ENCODE measurements at regions not wholly inside any gene's neighbourhood (a gene's known extent, or its start where the extent isn't known, plus 50 kb on each side); places are given as distances from the start of the nearest gene placed in this dataset.

GRCh38 chr4:41385481-41385880 lies 128.8 kb downstream of the UCHL1 start:
- ATAC-seq (replicated peaks), result no peak
- Mint-ChIP-seq H3K36me3 (no peaks in the 10 kb centered on the region), H3K9me3 (peaks cover 0 to 1% of the 10 kb centered on the region in 2 donors), H3K27me3 (peaks cover 7 to 12% of the 10 kb centered on the region in 2 donors), H3K4me1 (peaks cover 7 to 11% of the 10 kb centered on the region in 2 donors), H3K27ac (no peak overlapping the region), H3K4me3 (no peak overlapping the region)
- DNase-seq, result no peak

- Mint-ChIP-seq H3K4me3 (no peak overlapping the region), H3K27ac (no peak overlapping the region), H3K9me3 (peaks cover 0 to 1% of the 10 kb centered on the region in 2 donors), H3K4me1 (peaks cover 6 to 9% of the 10 kb centered on the region in 2 donors), H3K27me3 (peaks cover 2 to 5% of the 10 kb centered on the region in 2 donors), H3K36me3 (no peaks in the 10 kb centered on the region)
- ATAC-seq (replicated peaks), result no peak
- no peak for DNase-seq
Measured at GRCh38 chr4:41388080-41388479, 131.4 kb downstream of the UCHL1 start.

- Mint-ChIP-seq H3K27me3 (peaks cover 0 to 4% of the 10 kb centered on the region in 2 donors), H3K9me3 (peaks cover 0 to 1% of the 10 kb centered on the region in 2 donors), H3K36me3 (no peaks in the 10 kb centered on the region), H3K4me1 (no peaks in the 10 kb centered on the region), H3K27ac (no peak overlapping the region), H3K4me3 (no peak overlapping the region)
- DNase-seq (no peak), ATAC-seq (replicated peaks) (no peak)
Measured at GRCh38 chr4:41389356-41389755, 132.6 kb downstream of the UCHL1 start.

GRCh38 chr4:41390661-41391060 lies 133.9 kb downstream of the UCHL1 start:
- Mint-ChIP-seq H3K36me3 (no peaks in the 10 kb centered on the region), H3K27ac (no peak overlapping the region), H3K9me3 (peaks cover 0 to 1% of the 10 kb centered on the region in 2 donors), H3K27me3 (peaks cover 0 to 3% of the 10 kb centered on the region in 2 donors), H3K4me3 (no peak overlapping the region), H3K4me1 (no peaks in the 10 kb centered on the region)
- ATAC-seq (replicated peaks) (no peak), DNase-seq (no peak)

- DNase-seq (no peak), ATAC-seq (replicated peaks) (no peak)
- H3K27me3 Mint-ChIP-seq, result peaks cover 0 to 7% of the 10 kb centered on the region in 2 donors
- H3K27ac Mint-ChIP-seq, result no peak overlapping the region
- no peaks in the 10 kb centered on the region for H3K4me1 Mint-ChIP-seq
- no peaks in the 10 kb centered on the region for H3K36me3 Mint-ChIP-seq
- no peak overlapping the region for H3K4me3 Mint-ChIP-seq
- H3K9me3 Mint-ChIP-seq, result peaks cover 0 to 1% of the 10 kb centered on the region in 2 donors
Measured at GRCh38 chr4:41391271-41391670, 134.5 kb downstream of the UCHL1 start.

GRCh38 chr4:41394481-41394894 lies 137.8 kb downstream of the UCHL1 start:
- H3K36me3 Mint-ChIP-seq, result no peaks in the 10 kb centered on the region
- ATAC-seq (replicated peaks) (no peak), DNase-seq (no peak)
- no peaks in the 10 kb centered on the region for H3K4me1 Mint-ChIP-seq
- H3K9me3 Mint-ChIP-seq, result peaks cover 0 to 1% of the 10 kb centered on the region in 2 donors
- no peak overlapping the region for H3K4me3 Mint-ChIP-seq
- H3K27me3 Mint-ChIP-seq, result peaks cover 0 to 7% of the 10 kb centered on the region in 2 donors
- H3K27ac Mint-ChIP-seq, result no peak overlapping the region

- DNase-seq (no peak), ATAC-seq (replicated peaks) (no peak)
- Mint-ChIP-seq H3K36me3 (no peaks in the 10 kb centered on the region), H3K27me3 (peaks cover 0 to 7% of the 10 kb centered on the region in 2 donors), H3K27ac (no peak overlapping the region), H3K9me3 (no peaks in the 10 kb centered on the region), H3K4me1 (no peaks in the 10 kb centered on the region), H3K4me3 (no peak overlapping the region)
Measured at GRCh38 chr4:41396214-41396613, 139.5 kb downstream of the UCHL1 start.

- H3K27ac Mint-ChIP-seq, result no peak overlapping the region
- no peak for ATAC-seq (replicated peaks)
- no peak overlapping the region for H3K4me3 Mint-ChIP-seq
- DNase-seq, result no peak
- no peaks in the 10 kb centered on the region for H3K9me3 Mint-ChIP-seq
- H3K27me3 Mint-ChIP-seq, result peaks cover 0 to 7% of the 10 kb centered on the region in 2 donors
- no peaks in the 10 kb centered on the region for H3K36me3 Mint-ChIP-seq
- H3K4me1 Mint-ChIP-seq, result no peaks in the 10 kb centered on the region
Measured at GRCh38 chr4:41396869-41397268, 140.1 kb downstream of the UCHL1 start.

- Mint-ChIP-seq H3K4me3 (no peak overlapping the region), H3K9me3 (peaks cover 2 to 3% of the 10 kb centered on the region in 2 donors), H3K36me3 (no peaks in the 10 kb centered on the region), H3K27ac (no peak overlapping the region), H3K27me3 (peaks cover 0 to 7% of the 10 kb centered on the region in 2 donors), H3K4me1 (no peaks in the 10 kb centered on the region)
- no peak for ATAC-seq (replicated peaks)
- DNase-seq, result no peak
Measured at GRCh38 chr4:41399231-41399630, 138.7 kb upstream of the LIMCH1 start.

GRCh38 chr4:41400296-41400695 lies 137.7 kb upstream of the LIMCH1 start:
- no peak for ATAC-seq (replicated peaks)
- H3K9me3 Mint-ChIP-seq, result peaks cover 2 to 3% of the 10 kb centered on the region in 2 donors
- H3K4me1 Mint-ChIP-seq, result no peaks in the 10 kb centered on the region
- no peak for DNase-seq
- no peaks in the 10 kb centered on the region for H3K36me3 Mint-ChIP-seq
- no peak overlapping the region for H3K27ac Mint-ChIP-seq
- peaks cover 0 to 7% of the 10 kb centered on the region in 2 donors for H3K27me3 Mint-ChIP-seq
- no peak overlapping the region for H3K4me3 Mint-ChIP-seq

GRCh38 chr4:41405464-41406112 lies 132.4 kb upstream of the LIMCH1 start:
- Mint-ChIP-seq H3K36me3 (no peaks in the 10 kb centered on the region), H3K4me1 (no peaks in the 10 kb centered on the region), H3K27ac (no peak overlapping the region), H3K4me3 (no peak overlapping the region), H3K9me3 (peaks cover 2 to 3% of the 10 kb centered on the region in 2 donors), H3K27me3 (peaks cover 3 to 5% of the 10 kb centered on the region in 2 donors)
- no peak for DNase-seq
- ATAC-seq (replicated peaks), result no peak

GRCh38 chr4:41406113-41406516 lies 131.8 kb upstream of the LIMCH1 start:
- no peak for DNase-seq
- peaks cover 2 to 3% of the 10 kb centered on the region in 2 donors for H3K9me3 Mint-ChIP-seq
- no peaks in the 10 kb centered on the region for H3K4me1 Mint-ChIP-seq
- peaks cover 5 to 7% of the 10 kb centered on the region in 2 donors for H3K27me3 Mint-ChIP-seq
- no peak for ATAC-seq (replicated peaks)
- no peaks in the 10 kb centered on the region for H3K36me3 Mint-ChIP-seq
- no peak overlapping the region for H3K4me3 Mint-ChIP-seq
- no peak overlapping the region for H3K27ac Mint-ChIP-seq

- H3K27me3 Mint-ChIP-seq, result peaks cover 5 to 7% of the 10 kb centered on the region in 2 donors
- H3K4me1 Mint-ChIP-seq, result no peaks in the 10 kb centered on the region
- no peak for DNase-seq
- H3K9me3 Mint-ChIP-seq, result peaks cover 2 to 3% of the 10 kb centered on the region in 2 donors
- H3K27ac Mint-ChIP-seq, result no peak overlapping the region
- no peak overlapping the region for H3K4me3 Mint-ChIP-seq
- ATAC-seq (replicated peaks), result no peak
- H3K36me3 Mint-ChIP-seq, result no peaks in the 10 kb centered on the region
Measured at GRCh38 chr4:41408150-41408549, 129.8 kb upstream of the LIMCH1 start.

GRCh38 chr4:41408859-41409593 lies 128.9 kb upstream of the LIMCH1 start:
- Mint-ChIP-seq H3K9me3 (peaks cover 1 to 2% of the 10 kb centered on the region in 2 donors), H3K36me3 (no peaks in the 10 kb centered on the region), H3K27ac (no peak overlapping the region), H3K4me3 (no peak overlapping the region), H3K4me1 (peaks cover 1 to 5% of the 10 kb centered on the region in 2 donors), H3K27me3 (peaks cover 7 to 10% of the 10 kb centered on the region in 2 donors)
- no peak for DNase-seq
- no peak for ATAC-seq (replicated peaks)

GRCh38 chr4:41409594-41409895 lies 128.4 kb upstream of the LIMCH1 start:
- DNase-seq (no peak), ATAC-seq (replicated peaks) (no peak)
- no peak overlapping the region for H3K4me3 Mint-ChIP-seq
- no peak overlapping the region for H3K27ac Mint-ChIP-seq
- peaks cover 7 to 10% of the 10 kb centered on the region in 2 donors for H3K27me3 Mint-ChIP-seq
- no peaks in the 10 kb centered on the region for H3K36me3 Mint-ChIP-seq
- peaks cover 1 to 5% of the 10 kb centered on the region in 2 donors for H3K4me1 Mint-ChIP-seq
- no peaks in the 10 kb centered on the region for H3K9me3 Mint-ChIP-seq
